Testis (tissue), 2 donors: ENCODE measurements at regions not wholly inside any gene's neighbourhood (a gene's known extent, or its start where the extent isn't known, plus 50 kb on each side); places are given as distances from the start of the nearest gene placed in this dataset.
"Not testable (repeated sequence)": the region's sequence is repeated elsewhere in the genome, so short reads cannot be mapped to it uniquely, and the experiment has no call there.

ENCODE experiments used
- CTCF ChIP-seq, 3 experiments: fragments of 450-650 bp in 2 of 3; fragments of 200-600 bp in 1 of 3; sonication (generic) in 1 of 3; IDR thresholded peaks; one replicate each; pipeline ENCODE4 v1.5.1; 2016 to 2019; ENCODE audit warnings: antibody characterized with exemption in 3 of 3, mild to moderate bottlenecking in 2 of 3, moderate library complexity in 1 of 3
- POLR2A ChIP-seq: fragments of 450-650 bp; IDR thresholded peaks from one replicate; pipeline ENCODE4 v1.6.1; 2017; ENCODE audit warnings: antibody characterized with exemption, mild to moderate bottlenecking, moderate library complexity

DNA sequence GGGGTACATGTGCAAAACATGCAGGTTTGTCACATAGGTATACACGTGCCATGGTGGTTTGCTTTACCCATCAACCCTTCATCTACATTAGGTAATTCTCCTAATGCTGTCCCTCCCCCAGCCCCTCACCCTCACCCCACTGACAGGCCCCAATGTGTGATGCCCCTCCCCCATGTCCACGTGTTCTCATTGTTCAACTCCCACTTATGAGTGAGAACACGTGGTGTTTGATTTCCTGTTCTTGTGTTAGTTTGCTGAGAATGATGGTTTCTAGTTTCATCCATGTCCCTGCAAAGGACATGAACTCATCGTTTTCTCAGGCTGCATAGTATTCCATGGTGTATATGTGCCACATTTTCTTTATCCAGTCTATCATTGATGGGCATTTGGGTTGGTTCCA is 232.9 kb upstream of the RASGRP1 start:
- not testable (repeated sequence) for TF ChIP-seq CTCF (IDR thresholded peaks at IDR 0.05); POLR2A
